BLaER1 treated with 17β-estradiol and CSF1 and Interleukin-3, amounts not matched to agents 10 nM and 100 nM (cell line): ENCODE measurements at regions not wholly inside any gene's neighbourhood (a gene's known extent, or its start where the extent isn't known, plus 50 kb on each side); places are given as distances from the start of the nearest gene placed in this dataset.

Experiments used
- H3K27ac ChIP-seq, 11 experiments: shearing (Covaris generic); formaldehyde crosslinking; 2 replicates each; pipeline ENCODE4 v1.8.1; 2022
- H3K27me3 ChIP-seq, 11 experiments: shearing (Covaris generic); formaldehyde crosslinking; 2 replicates each; pipeline ENCODE4 v1.8.1; 2022
- H3K36me3 ChIP-seq, 11 experiments: shearing (Covaris generic); formaldehyde crosslinking; 2 replicates each; pipeline ENCODE4 v1.8.1; 2022
- H3K4me1 ChIP-seq, 10 experiments: shearing (Covaris generic); formaldehyde crosslinking; 2 replicates each; pipeline ENCODE4 v1.8.1; 2022
- H3K4me2 ChIP-seq, 11 experiments: shearing (Covaris generic); formaldehyde crosslinking; 2 replicates each; pipeline ENCODE4 v1.8.1; 2022
- H3K4me3 ChIP-seq, 10 experiments: shearing (Covaris generic); formaldehyde crosslinking; 2 replicates each; pipeline ENCODE4 v1.8.1; 2022
- H3K9ac ChIP-seq, 11 experiments: shearing (Covaris generic); formaldehyde crosslinking; 2 replicates each; pipeline ENCODE4 v1.8.1; 2022
- H3K9me3 ChIP-seq, 11 experiments: shearing (Covaris generic); formaldehyde crosslinking; replicated peaks in 1 of 11; 2 replicates each; pipeline ENCODE4 v1.8.1; 2022
- H4K20me1 ChIP-seq, 11 experiments: shearing (Covaris generic); formaldehyde crosslinking; 2 replicates each; pipeline ENCODE4 v1.8.1; 2022
- Cebpa-rat ChIP-seq, 11 experiments: shearing (Covaris generic); IDR thresholded peaks; 2 replicates each; pipeline ENCODE4 v1.8.1; 2022

DNA sequence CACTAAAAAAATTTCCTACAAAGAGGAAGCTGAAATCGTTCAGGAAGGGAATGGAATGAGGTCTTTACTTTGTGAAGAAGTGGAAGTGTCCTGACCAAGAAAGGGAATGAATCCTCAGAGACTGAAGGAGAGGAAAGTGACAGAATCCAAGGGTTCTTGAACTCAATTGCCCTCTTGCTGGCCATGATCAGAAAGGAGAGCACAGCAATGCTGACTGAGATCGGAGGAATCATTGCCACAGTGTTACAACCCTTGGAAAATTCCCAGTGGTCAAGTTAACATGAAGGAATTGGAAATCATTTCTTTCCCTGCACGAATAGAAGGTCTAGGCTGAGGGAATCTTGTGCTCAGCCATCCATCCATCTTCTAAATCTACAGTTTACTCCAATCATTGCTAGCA, 190.0 kb upstream of the NEIL3 start:
- Histone ChIP-seq H3K9ac (no peak overlapping the region), H3K4me3 (no peak overlapping the region), H4K20me1 (no peaks in the 10 kb centered on the region), H3K36me3 (no peaks in the 10 kb centered on the region), H3K4me2 (no peak overlapping the region), H3K27ac (no peak overlapping the region), H3K27me3 (no peaks in the 10 kb centered on the region), H3K9me3 (peaks cover 0 to 8% (median 0%) of the 10 kb centered on the region in 11 experiments; a peak in 3 of 22 replicates), H3K4me1 (no peaks in the 10 kb centered on the region)
- TF ChIP-seq Cebpa-rat (IDR thresholded peaks at IDR 0.05), result no peak

GRCh38 chr4:177123811-177124210, 185.9 kb upstream of the NEIL3 start:
- Histone ChIP-seq H3K27me3 (no peaks in the 10 kb centered on the region), H3K36me3 (no peaks in the 10 kb centered on the region), H3K4me2 (no peak overlapping the region), H4K20me1 (no peaks in the 10 kb centered on the region), H3K4me1 (peaks cover 0 to 20% (median 11%) of the 10 kb centered on the region in 10 experiments; a peak in 13 of 20 replicates), H3K27ac (no peak overlapping the region), H3K4me3 (no peak overlapping the region), H3K9ac (no peak overlapping the region), H3K9me3 (peaks cover 0 to 8% (median 3%) of the 10 kb centered on the region in 11 experiments; a peak in 7 of 22 replicates)
- TF ChIP-seq Cebpa-rat (IDR thresholded peaks at IDR 0.05), result no peak

DNA sequence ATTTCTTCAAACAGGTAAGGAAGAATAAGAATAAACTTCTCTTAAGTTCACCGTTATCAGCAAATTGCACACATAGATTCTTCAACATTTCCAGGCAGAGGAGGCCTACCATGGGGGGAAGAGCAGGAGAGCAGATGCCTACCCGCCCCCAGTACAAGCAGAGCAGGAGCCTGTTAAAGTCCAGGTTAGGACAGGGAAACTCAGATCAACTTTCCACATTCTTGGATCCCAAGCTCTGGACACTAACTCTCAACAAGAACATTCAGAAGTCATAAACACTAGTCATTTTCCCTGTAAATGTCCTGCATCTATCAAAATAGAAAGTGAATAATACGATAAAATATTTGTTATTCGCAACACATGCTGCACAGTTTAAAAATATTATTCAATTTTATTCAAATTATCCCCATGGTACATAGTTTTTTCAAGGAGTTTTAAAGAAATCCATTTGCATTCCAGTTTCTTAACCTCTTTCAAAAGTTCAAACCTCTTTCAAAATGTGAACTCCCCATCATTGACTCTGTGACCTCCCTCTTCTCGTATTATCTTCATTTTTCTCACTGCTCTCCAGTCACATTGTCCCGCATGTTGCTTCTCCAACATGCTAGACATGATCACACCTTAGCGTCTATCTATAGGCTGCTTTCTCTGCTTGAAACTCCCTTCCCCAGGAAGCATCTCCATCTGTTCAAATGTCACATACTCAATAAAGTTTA, 185.2 kb upstream of the NEIL3 start:
- Histone ChIP-seq H3K4me2 (no peak overlapping the region), H3K36me3 (no peaks in the 10 kb centered on the region), H3K4me3 (no peak overlapping the region), H4K20me1 (no peaks in the 10 kb centered on the region), H3K27me3 (no peaks in the 10 kb centered on the region), H3K9me3 (peaks cover 4 to 10% (median 7%) of the 10 kb centered on the region in 11 experiments; a peak in 13 of 22 replicates), H3K27ac (no peak overlapping the region), H3K9ac (no peak overlapping the region), H3K4me1 (peaks cover 0 to 20% (median 11%) of the 10 kb centered on the region in 10 experiments; a peak in 13 of 20 replicates)
- no peak for TF ChIP-seq Cebpa-rat (IDR thresholded peaks at IDR 0.05)

DNA sequence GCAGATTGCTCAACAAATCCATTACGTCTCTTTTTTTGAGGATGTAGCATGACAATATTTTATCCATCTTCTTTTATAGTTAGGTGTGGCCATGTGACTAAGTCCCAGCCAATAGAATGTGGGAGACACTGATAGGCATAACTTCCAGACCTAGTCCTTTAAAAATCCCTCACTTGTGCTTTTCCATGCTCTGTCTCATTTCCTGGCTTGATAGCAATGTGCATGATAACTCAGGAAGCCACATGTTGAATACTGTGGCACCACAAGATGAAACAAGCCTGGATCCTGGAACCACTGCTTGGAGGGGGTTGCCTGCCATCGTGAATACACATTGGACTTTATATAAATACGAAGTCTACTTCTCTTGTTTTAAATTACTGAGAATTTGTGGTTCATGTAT, 184.0 kb upstream of the NEIL3 start:
- Histone ChIP-seq H3K4me1 (peaks cover 0 to 20% (median 11%) of the 10 kb centered on the region in 10 experiments; a peak in 13 of 20 replicates), H3K4me2 (no peak overlapping the region), H3K36me3 (no peaks in the 10 kb centered on the region), H3K4me3 (no peak overlapping the region), H3K9me3 (peaks cover 8 to 21% (median 16%) of the 10 kb centered on the region in 11 experiments; a peak in 18 of 22 replicates), H3K27me3 (no peaks in the 10 kb centered on the region), H3K27ac (no peak overlapping the region), H3K9ac (no peak overlapping the region), H4K20me1 (no peaks in the 10 kb centered on the region)
- no peak for TF ChIP-seq Cebpa-rat (IDR thresholded peaks at IDR 0.05)

GRCh38 chr4:177127658-177128057, 182.0 kb upstream of the NEIL3 start:
- H3K36me3 ChIP-seq, result no peaks in the 10 kb centered on the region
- H4K20me1 ChIP-seq, result no peaks in the 10 kb centered on the region
- H3K4me3 ChIP-seq, result no peak overlapping the region
- no peak overlapping the region for H3K27ac ChIP-seq
- no peak overlapping the region for H3K9ac ChIP-seq
- H3K9me3 ChIP-seq, result peaks cover 8 to 21% (median 15%) of the 10 kb centered on the region in 11 experiments; a peak in 18 of 22 replicates
- no peak for TF ChIP-seq Cebpa-rat (IDR thresholded peaks at IDR 0.05)
- H3K4me1 ChIP-seq, result peaks cover 0 to 20% (median 11%) of the 10 kb centered on the region in 10 experiments; a peak in 14 of 20 replicates
- peak overlapping the region in 6 of 11 experiments; percentile 7 to 48 (median 32); a peak in 8 of 22 replicates for H3K4me2 ChIP-seq
- no peaks in the 10 kb centered on the region for H3K27me3 ChIP-seq

GRCh38 chr4:177128306-177128705, 181.4 kb upstream of the NEIL3 start:
- H3K9ac ChIP-seq, result no peak overlapping the region
- no peak for TF ChIP-seq Cebpa-rat (IDR thresholded peaks at IDR 0.05)
- H3K4me1 ChIP-seq, result peaks cover 0 to 20% (median 11%) of the 10 kb centered on the region in 10 experiments; a peak in 14 of 20 replicates
- no peaks in the 10 kb centered on the region for H3K27me3 ChIP-seq
- no peak overlapping the region for H3K27ac ChIP-seq
- H3K4me3 ChIP-seq, result no peak overlapping the region
- H3K9me3 ChIP-seq, result peaks cover 8 to 21% (median 15%) of the 10 kb centered on the region in 11 experiments; a peak in 18 of 22 replicates
- H3K4me2 ChIP-seq, result peak overlapping the region in 6 of 11 experiments; percentile 3 to 48 (median 33); a peak in 7 of 22 replicates
- H3K36me3 ChIP-seq, result no peaks in the 10 kb centered on the region
- H4K20me1 ChIP-seq, result no peaks in the 10 kb centered on the region

DNA sequence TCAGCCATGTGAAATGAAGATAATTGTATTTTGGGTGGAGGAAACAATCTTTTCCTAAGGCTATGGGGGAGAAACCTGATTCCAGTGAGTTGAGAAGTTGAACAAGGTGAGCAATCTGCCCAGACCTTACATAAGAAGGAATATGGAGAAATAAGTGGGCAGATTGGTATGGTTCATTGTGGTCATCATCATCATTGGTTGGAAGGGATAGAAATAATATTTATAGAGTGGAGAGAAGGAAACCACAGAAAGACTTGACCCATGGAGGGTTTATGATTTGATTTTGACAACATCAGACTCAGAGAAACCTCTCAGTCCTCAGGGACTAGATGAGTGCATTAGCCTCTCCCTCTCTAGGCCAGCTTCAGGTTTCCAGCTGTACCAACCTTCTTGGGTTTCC, 177.9 kb upstream of the NEIL3 start:
- H4K20me1 ChIP-seq, result no peaks in the 10 kb centered on the region

DNA sequence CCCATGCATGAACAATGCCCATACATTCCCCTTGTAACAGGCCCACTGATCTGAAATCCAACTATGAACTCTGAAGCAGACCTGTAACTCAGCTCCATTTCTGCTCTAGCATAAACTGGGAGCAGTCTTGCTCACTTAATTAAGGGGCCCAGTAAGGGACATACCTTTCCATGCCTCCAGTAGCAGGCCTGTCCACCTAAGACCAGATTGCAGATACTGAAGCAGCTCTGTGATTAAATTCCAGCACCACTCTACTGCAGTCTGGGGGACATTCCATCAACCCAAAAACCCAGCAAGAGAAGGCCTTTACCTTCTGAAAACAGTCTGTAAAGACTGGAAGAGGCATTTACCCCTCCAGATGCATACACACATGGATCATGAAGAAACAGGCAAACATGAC, 162.0 kb upstream of the NEIL3 start:
- Histone ChIP-seq H3K36me3 (no peaks in the 10 kb centered on the region), H3K4me1 (no peaks in the 10 kb centered on the region), H4K20me1 (no peaks in the 10 kb centered on the region), H3K27ac (no peak overlapping the region), H3K27me3 (no peaks in the 10 kb centered on the region), H3K9ac (no peak overlapping the region), H3K4me3 (no peak overlapping the region), H3K9me3 (no peaks in the 10 kb centered on the region; a peak in 1 of 22 replicates), H3K4me2 (no peak overlapping the region)
- TF ChIP-seq Cebpa-rat (IDR thresholded peaks at IDR 0.05), result no peak

More for the DNA sequence above, 177.9 kb upstream of the NEIL3 start:
- H3K27me3 ChIP-seq, result no peaks in the 10 kb centered on the region
- H3K4me3 ChIP-seq, result no peak overlapping the region
- H3K9ac ChIP-seq, result no peak overlapping the region
- H3K36me3 ChIP-seq, result no peaks in the 10 kb centered on the region
- H3K4me2 ChIP-seq, result peak overlapping the region in 1 of 11 experiments; percentile 0; a peak in 1 of 22 replicates
- H3K4me1 ChIP-seq, result peaks cover 0 to 20% (median 11%) of the 10 kb centered on the region in 10 experiments; a peak in 14 of 20 replicates
- H3K9me3 ChIP-seq, result peaks cover 8 to 21% (median 15%) of the 10 kb centered on the region in 11 experiments; a peak in 18 of 22 replicates
- no peak overlapping the region for H3K27ac ChIP-seq
- TF ChIP-seq Cebpa-rat (IDR thresholded peaks at IDR 0.05), result no peak

- Histone ChIP-seq H3K4me2 (no peak overlapping the region), H3K4me3 (no peak overlapping the region), H3K9ac (no peak overlapping the region), H3K9me3 (no peaks in the 10 kb centered on the region; a peak in 1 of 22 replicates), H4K20me1 (no peaks in the 10 kb centered on the region), H3K27me3 (no peaks in the 10 kb centered on the region), H3K36me3 (no peaks in the 10 kb centered on the region), H3K4me1 (no peaks in the 10 kb centered on the region), H3K27ac (no peak overlapping the region)
- no peak for TF ChIP-seq Cebpa-rat (IDR thresholded peaks at IDR 0.05)
Observed at GRCh38 chr4:177155454-177155853, 154.2 kb upstream of the NEIL3 start.
